RWPE2 (cell line): ENCODE measurements at regions not wholly inside any gene's neighbourhood (a gene's known extent, or its start where the extent isn't known, plus 50 kb on each side); places are given as distances from the start of the nearest gene placed in this dataset.
A peak's percentile ranks its signal among the peaks of the same experiment; 100 is the strongest.

Experiments
- ATAC-seq: fragments of 200-7000 bp; cut with Tn5 transposase; 3 replicates; pipeline ENCODE4 v1.9.1; 2021; ENCODE audit warnings: low read depth
- DNase-seq: peaks from one replicate; pipeline ENCODE4 v3.0.0-alpha.2; 2020; ENCODE audit warnings: low spot score
- H3K27ac ChIP-seq: fragments of 450-650 bp; 2 replicates; pipeline ENCODE4 v1.5.1; 2017; ENCODE audit warnings: mild to moderate bottlenecking; ENCODE audit not compliant: poor library complexity, severe bottlenecking
- H3K27me3 ChIP-seq: fragments of 250-450 bp; sonication (Bioruptor Pico); 2 replicates; pipeline ENCODE4 v1.5.1; 2021; ENCODE audit warnings: mild to moderate bottlenecking, moderate library complexity; ENCODE audit not compliant: insufficient read depth, poor library complexity, severe bottlenecking
- H3K36me3 ChIP-seq: fragments of 250-450 bp; sonication (Bioruptor Pico); 2 replicates; pipeline ENCODE4 v1.5.1; 2020; ENCODE audit warnings: low read depth, mild to moderate bottlenecking, moderate library complexity
- H3K4me1 ChIP-seq: fragments of 250-450 bp; sonication (Bioruptor Pico); 2 replicates; pipeline ENCODE4 v1.5.1; 2021; ENCODE audit warnings: mild to moderate bottlenecking, moderate library complexity; ENCODE audit not compliant: insufficient read depth, poor library complexity, severe bottlenecking
- H3K4me3 ChIP-seq: fragments of 250-450 bp; sonication (Bioruptor Pico); 2 replicates; pipeline ENCODE4 v1.5.1; 2021; ENCODE audit warnings: mild to moderate bottlenecking, moderate library complexity; ENCODE audit not compliant: severe bottlenecking
- H3K9me3 ChIP-seq: fragments of 250-450 bp; sonication (Bioruptor Pico); 2 replicates; pipeline ENCODE4 v1.5.1; 2021; ENCODE audit warnings: mild to moderate bottlenecking, moderate library complexity; ENCODE audit not compliant: severe bottlenecking
- TF ChIP-seq, protein P1 (sequence below): fragments of 450-650 bp; IDR thresholded peaks from one replicate; pipeline ENCODE4 v1.5.1; 2017; ENCODE audit warnings: mild to moderate bottlenecking, moderate library complexity; ENCODE audit not compliant: poor library complexity, severe bottlenecking

DNA sequence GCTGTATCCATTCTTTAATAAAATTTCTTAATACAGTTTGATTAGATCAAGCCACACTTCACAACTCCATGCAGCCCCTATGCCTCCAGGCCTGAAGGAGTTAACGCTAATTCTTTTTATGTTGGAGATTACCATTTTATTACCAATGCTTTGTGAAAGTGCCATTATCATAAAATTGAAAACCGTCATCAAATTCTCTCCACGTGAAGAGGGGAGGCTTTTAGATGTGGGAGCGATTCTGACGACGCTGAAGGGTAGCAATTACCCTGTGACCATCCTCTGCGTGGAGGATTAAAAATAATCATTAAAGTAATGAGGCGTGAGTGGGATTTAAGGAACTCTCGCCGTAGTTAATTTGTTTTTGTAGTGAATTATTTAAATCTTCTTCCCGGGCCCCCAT is 278.8 kb downstream of the CRLF2 start:
- TF ChIP-seq, protein P1, sequence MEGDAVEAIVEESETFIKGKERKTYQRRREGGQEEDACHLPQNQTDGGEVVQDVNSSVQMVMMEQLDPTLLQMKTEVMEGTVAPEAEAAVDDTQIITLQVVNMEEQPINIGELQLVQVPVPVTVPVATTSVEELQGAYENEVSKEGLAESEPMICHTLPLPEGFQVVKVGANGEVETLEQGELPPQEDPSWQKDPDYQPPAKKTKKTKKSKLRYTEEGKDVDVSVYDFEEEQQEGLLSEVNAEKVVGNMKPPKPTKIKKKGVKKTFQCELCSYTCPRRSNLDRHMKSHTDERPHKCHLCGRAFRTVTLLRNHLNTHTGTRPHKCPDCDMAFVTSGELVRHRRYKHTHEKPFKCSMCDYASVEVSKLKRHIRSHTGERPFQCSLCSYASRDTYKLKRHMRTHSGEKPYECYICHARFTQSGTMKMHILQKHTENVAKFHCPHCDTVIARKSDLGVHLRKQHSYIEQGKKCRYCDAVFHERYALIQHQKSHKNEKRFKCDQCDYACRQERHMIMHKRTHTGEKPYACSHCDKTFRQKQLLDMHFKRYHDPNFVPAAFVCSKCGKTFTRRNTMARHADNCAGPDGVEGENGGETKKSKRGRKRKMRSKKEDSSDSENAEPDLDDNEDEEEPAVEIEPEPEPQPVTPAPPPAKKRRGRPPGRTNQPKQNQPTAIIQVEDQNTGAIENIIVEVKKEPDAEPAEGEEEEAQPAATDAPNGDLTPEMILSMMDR: no peak
- ATAC-seq (no peak), DNase-seq (no peak)
- no peaks in the 10 kb centered on the region for H3K27me3 ChIP-seq
- no peak overlapping the region for H3K4me3 ChIP-seq
- H3K36me3 ChIP-seq: no peaks in the 10 kb centered on the region
- no peaks in the 10 kb centered on the region for H3K4me1 ChIP-seq
- H3K27ac ChIP-seq: no peak overlapping the region
- H3K9me3 ChIP-seq: peaks cover 5% of the 10 kb centered on the region

DNA sequence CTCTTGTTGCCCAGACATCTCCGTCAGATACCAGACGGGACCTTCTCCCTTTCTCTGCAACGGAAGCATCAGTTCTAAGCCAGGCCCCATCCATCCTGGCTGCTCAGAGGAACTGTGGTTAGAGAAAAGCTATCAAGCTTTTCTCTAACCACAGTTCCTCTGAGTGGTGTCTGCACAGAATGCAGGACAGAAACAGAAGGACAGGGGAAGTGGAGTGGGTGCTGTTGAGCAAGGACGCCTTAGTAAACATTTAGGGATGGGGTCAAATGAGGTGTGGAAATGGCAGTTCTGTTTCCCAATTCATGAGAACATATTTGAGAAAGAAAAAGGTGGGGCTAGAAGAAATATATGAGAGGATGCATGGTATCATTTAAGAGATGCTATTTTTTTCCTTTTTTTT is 283.8 kb downstream of the CRLF2 start:
- H3K27ac ChIP-seq: no peak overlapping the region
- no peak overlapping the region for H3K4me3 ChIP-seq
- DNase-seq: no peak
- ATAC-seq: no peak
- H3K4me1 ChIP-seq: no peaks in the 10 kb centered on the region
- no peaks in the 10 kb centered on the region for H3K27me3 ChIP-seq
- no peaks in the 10 kb centered on the region for H3K36me3 ChIP-seq
- H3K9me3 ChIP-seq: peaks cover 1% of the 10 kb centered on the region
- TF ChIP-seq, protein P1: no peak

DNA sequence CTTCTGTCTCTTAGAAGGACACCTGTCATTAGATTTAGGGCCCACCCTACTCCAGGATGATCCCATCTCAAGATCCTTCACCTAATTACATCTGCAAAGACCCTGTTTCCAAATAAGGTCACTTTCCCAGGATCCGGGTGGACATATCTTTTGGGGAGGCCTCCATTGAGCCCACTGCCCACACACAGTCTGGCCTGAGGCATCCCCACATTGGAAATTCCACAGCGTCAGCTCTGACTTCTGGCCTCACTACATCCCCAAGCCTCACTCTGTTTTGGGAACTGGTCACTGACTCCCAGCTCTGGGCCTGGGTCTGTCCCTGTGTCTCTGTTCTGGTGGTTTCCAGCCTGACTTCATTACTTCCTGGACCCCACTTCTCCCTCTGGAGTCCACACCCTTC is 285.5 kb downstream of the CRLF2 start:
- Histone ChIP-seq H3K4me3 (no peak overlapping the region), H3K4me1 (no peaks in the 10 kb centered on the region), H3K27me3 (no peaks in the 10 kb centered on the region), H3K27ac (no peak overlapping the region), H3K36me3 (no peaks in the 10 kb centered on the region), H3K9me3 (peaks cover 2% of the 10 kb centered on the region)
- ATAC-seq (no peak), DNase-seq (peak; percentile 11)
- TF ChIP-seq, protein P1: no peak

DNA sequence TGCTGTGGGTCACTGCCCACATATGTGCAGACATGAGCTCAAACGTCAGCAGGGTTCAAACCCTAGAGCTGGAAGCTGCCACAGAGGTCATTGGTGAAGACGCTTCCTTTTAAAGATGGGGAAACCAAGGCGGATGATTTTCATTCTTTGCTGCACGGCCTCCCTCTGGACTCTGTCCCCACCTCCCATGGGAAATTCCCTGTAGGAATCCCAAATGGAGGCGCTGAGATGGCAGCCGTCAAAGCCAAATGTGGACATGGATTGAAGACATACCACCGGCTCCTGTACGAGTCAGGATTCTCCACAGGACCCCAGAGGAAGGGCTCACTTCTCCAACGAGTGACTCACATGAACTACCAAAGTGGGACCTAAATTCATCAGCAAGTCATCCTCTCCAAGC is 286.4 kb downstream of the CRLF2 start:
- ATAC-seq: no peak
- H3K4me1 ChIP-seq: no peaks in the 10 kb centered on the region
- H3K27me3 ChIP-seq: no peaks in the 10 kb centered on the region

DNA sequence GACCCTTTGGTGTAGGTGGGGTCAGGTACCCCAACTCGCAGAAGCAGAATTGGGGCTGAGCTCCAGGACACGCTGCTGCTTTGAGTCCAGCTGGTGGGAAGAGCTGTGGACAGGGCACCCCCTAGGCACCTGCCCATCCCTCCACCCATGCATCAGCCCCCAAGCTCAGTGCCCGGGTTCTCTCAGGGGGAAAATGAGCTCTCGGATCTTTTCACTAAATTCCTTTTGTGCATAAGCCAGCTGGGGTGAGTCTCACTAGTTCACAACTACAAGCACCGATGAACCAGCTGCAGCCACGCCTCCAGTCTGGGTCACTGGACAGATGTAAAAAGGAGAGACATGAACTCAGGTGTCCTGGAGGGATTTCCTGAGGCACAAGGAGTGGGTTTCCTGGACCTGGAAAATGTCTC is 286.8 kb downstream of the CRLF2 start:
- Histone ChIP-seq H3K9me3 (peaks cover 2% of the 10 kb centered on the region), H3K36me3 (no peaks in the 10 kb centered on the region), H3K4me1 (no peaks in the 10 kb centered on the region), H3K27me3 (no peaks in the 10 kb centered on the region), H3K27ac (no peak overlapping the region), H3K4me3 (no peak overlapping the region)
- TF ChIP-seq, protein P1: no peak
- no peak for ATAC-seq
- DNase-seq: peak; percentile 38

More for the DNA sequence above, 286.4 kb downstream of the CRLF2 start:
- H3K4me3 ChIP-seq: no peak overlapping the region
- no peaks in the 10 kb centered on the region for H3K36me3 ChIP-seq
- TF ChIP-seq, protein P1: no peak
- peak; percentile 20 for DNase-seq
- peaks cover 2% of the 10 kb centered on the region for H3K9me3 ChIP-seq
- no peak overlapping the region for H3K27ac ChIP-seq
